HEK293 (cell line): ENCODE measurements at regions not wholly inside any gene's neighbourhood (a gene's known extent, or its start where the extent isn't known, plus 50 kb on each side); places are given as distances from the start of the nearest gene placed in this dataset.

Experiments used
- KLF8 ChIP-seq: fragments of 450-650 bp; formaldehyde crosslinking; IDR thresholded peaks from 2 replicates; pipeline ENCODE4 v1.5.1; 2016; ENCODE audit warnings: missing biosample characterization, missing genetic modification characterization
- SP2 ChIP-seq: fragments of 450-650 bp; formaldehyde crosslinking; IDR thresholded peaks from 2 replicates; pipeline ENCODE4 v1.5.1; 2016; ENCODE audit warnings: missing biosample characterization, missing genetic modification characterization
- YY1 ChIP-seq: fragments of 450-650 bp; formaldehyde crosslinking; IDR thresholded peaks from 2 replicates; pipeline ENCODE4 v1.5.1; 2018; ENCODE audit warnings: missing biosample characterization, missing genetic modification characterization
- ZBTB21 ChIP-seq: fragments of 450-650 bp; formaldehyde crosslinking; IDR thresholded peaks from 2 replicates; pipeline ENCODE4 v1.5.1; 2017; ENCODE audit warnings: missing biosample characterization, missing genetic modification characterization
- ZBTB8A ChIP-seq: fragments of 450-650 bp; formaldehyde crosslinking; IDR thresholded peaks from 2 replicates; pipeline ENCODE4 v1.5.1; 2016; ENCODE audit warnings: missing biosample characterization, missing genetic modification characterization
- ZNF341 ChIP-seq: fragments of 450-650 bp; formaldehyde crosslinking; IDR thresholded peaks from 2 replicates; pipeline ENCODE4; 2016; ENCODE audit warnings: low read depth, missing biosample characterization, missing genetic modification characterization
- ZNF37A ChIP-seq: fragments of 450-650 bp; IDR thresholded peaks from 2 replicates; pipeline ENCODE4 v1.5.1; 2018; ENCODE audit warnings: missing biosample characterization, missing genetic modification characterization
- ZNF426 ChIP-seq: fragments of 450-650 bp; formaldehyde crosslinking; IDR thresholded peaks from 2 replicates; pipeline ENCODE4 v1.5.1; 2017; ENCODE audit warnings: missing biosample characterization, missing genetic modification characterization, mild to moderate bottlenecking, inconsistent platforms, moderate library complexity
- ZNF501 ChIP-seq: fragments of 450-650 bp; formaldehyde crosslinking; IDR thresholded peaks from 2 replicates; pipeline ENCODE4 v1.5.1; 2016; ENCODE audit warnings: missing biosample characterization, missing genetic modification characterization
- ZNF670 ChIP-seq: fragments of 450-650 bp; formaldehyde crosslinking; IDR thresholded peaks from 2 replicates; pipeline ENCODE4 v1.5.1; 2016; ENCODE audit warnings: missing biosample characterization, missing genetic modification characterization, low read depth
- TF ChIP-seq, protein P1 (sequence below): fragments of 450-650 bp; formaldehyde crosslinking; IDR thresholded peaks from 2 replicates; pipeline ENCODE4 v1.5.1; 2016; ENCODE audit warnings: missing biosample characterization, missing genetic modification characterization
- TF ChIP-seq, protein P2 (sequence below): fragments of 450-650 bp; formaldehyde crosslinking; IDR thresholded peaks from 2 replicates; pipeline ENCODE4 v1.5.1; 2016; ENCODE audit warnings: missing biosample characterization, missing genetic modification characterization
- TF ChIP-seq, protein P3 (sequence below): fragments of 450-650 bp; IDR thresholded peaks from 2 replicates; pipeline ENCODE4 v1.5.1; 2018; ENCODE audit warnings: missing biosample characterization, mild to moderate bottlenecking, missing genetic modification characterization
- TF ChIP-seq, protein P4 (sequence below): fragments of 450-650 bp; formaldehyde crosslinking; IDR thresholded peaks from 2 replicates; pipeline ENCODE4 v1.5.1; 2016; ENCODE audit warnings: missing biosample characterization, missing genetic modification characterization

DNA sequence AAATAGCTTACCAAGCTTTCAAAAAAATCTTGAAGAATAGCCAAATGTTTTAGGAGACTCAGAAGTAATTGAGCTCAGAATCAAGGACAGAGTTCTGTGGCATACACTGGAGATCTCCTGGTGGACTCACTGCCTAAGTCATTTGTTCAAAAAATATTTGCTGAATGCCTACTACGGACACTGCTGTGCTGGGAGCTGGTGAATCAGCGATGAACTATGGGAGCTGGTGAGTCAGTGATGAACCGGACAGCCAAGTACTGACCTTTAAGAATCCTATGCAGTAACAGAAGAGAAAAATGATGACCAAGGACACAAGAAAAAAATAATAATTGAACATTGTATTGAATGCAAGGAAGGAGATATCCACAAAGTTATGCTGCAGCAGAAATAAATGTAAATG, 717.9 kb upstream of the CXADR start:
- TF ChIP-seq ZBTB8A (tag by site-specific recombination) (no peak), YY1 (tag by site-specific recombination) (no peak), KLF8 (no peak), ZNF501 (no peak), ZNF426 (tag by site-specific recombination) (no peak), ZBTB21 (tag by site-specific recombination) (no peak), ZNF670 (tag by site-specific recombination) (no peak), ZNF341 (tag by site-specific recombination) (no peak), ZNF37A (tag by site-specific recombination) (no peak), SP2 (tag by site-specific recombination) (no peak)
- TF ChIP-seq, protein P1, sequence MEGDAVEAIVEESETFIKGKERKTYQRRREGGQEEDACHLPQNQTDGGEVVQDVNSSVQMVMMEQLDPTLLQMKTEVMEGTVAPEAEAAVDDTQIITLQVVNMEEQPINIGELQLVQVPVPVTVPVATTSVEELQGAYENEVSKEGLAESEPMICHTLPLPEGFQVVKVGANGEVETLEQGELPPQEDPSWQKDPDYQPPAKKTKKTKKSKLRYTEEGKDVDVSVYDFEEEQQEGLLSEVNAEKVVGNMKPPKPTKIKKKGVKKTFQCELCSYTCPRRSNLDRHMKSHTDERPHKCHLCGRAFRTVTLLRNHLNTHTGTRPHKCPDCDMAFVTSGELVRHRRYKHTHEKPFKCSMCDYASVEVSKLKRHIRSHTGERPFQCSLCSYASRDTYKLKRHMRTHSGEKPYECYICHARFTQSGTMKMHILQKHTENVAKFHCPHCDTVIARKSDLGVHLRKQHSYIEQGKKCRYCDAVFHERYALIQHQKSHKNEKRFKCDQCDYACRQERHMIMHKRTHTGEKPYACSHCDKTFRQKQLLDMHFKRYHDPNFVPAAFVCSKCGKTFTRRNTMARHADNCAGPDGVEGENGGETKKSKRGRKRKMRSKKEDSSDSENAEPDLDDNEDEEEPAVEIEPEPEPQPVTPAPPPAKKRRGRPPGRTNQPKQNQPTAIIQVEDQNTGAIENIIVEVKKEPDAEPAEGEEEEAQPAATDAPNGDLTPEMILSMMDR = no peak
- TF ChIP-seq, protein P2, sequence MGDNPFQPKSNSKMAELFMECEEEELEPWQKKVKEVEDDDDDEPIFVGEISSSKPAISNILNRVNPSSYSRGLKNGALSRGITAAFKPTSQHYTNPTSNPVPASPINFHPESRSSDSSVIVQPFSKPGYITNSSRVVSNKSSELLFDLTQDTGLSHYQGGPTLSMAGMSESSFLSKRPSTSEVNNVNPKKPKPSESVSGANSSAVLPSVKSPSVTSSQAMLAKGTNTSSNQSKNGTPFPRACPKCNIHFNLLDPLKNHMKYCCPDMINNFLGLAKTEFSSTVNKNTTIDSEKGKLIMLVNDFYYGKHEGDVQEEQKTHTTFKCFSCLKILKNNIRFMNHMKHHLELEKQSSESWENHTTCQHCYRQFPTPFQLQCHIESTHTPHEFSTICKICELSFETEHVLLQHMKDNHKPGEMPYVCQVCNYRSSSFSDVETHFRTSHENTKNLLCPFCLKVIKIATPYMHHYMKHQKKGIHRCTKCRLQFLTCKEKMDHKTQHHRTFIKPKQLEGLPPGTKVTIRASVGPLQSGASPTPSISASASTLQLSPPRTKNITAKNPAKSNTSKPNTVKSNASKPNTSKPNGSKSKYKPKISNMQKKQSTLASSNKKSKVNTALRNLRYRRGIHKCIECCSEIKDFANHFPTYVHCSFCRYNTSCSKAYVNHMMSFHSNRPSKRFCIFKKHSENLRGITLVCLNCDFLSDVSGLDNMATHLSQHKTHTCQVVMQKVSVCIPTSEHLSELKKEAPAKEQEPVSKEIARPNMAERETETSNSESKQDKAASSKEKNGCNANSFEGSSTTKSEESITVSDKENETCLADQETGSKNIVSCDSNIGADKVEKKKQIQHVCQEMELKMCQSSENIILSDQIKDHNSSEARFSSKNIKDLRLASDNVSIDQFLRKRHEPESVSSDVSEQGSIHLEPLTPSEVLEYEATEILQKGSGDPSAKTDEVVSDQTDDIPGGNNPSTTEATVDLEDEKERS = no peak
- TF ChIP-seq, protein P3, sequence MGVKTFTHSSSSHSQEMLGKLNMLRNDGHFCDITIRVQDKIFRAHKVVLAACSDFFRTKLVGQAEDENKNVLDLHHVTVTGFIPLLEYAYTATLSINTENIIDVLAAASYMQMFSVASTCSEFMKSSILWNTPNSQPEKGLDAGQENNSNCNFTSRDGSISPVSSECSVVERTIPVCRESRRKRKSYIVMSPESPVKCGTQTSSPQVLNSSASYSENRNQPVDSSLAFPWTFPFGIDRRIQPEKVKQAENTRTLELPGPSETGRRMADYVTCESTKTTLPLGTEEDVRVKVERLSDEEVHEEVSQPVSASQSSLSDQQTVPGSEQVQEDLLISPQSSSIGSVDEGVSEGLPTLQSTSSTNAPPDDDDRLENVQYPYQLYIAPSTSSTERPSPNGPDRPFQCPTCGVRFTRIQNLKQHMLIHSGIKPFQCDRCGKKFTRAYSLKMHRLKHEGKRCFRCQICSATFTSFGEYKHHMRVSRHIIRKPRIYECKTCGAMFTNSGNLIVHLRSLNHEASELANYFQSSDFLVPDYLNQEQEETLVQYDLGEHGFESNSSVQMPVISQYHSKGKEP (tag by site-specific recombination) = no peak
- TF ChIP-seq, protein P4, sequence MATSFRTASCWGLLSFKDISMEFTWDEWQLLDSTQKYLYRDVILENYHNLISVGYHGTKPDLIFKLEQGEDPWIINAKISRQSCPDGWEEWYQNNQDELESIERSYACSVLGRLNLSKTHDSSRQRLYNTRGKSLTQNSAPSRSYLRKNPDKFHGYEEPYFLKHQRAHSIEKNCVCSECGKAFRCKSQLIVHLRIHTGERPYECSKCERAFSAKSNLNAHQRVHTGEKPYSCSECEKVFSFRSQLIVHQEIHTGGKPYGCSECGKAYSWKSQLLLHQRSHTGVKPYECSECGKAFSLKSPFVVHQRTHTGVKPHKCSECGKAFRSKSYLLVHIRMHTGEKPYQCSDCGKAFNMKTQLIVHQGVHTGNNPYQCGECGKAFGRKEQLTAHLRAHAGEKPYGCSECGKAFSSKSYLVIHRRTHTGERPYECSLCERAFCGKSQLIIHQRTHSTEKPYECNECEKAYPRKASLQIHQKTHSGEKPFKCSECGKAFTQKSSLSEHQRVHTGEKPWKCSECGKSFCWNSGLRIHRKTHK (tag by site-specific recombination) = no peak
